HFFc6 (cell line): ENCODE measurements at regions not wholly inside any gene's neighbourhood (a gene's known extent, or its start where the extent isn't known, plus 50 kb on each side); places are given as distances from the start of the nearest gene placed in this dataset.

ENCODE experiments used
- DNase-seq: peaks from one replicate; pipeline ENCODE4 v3.0.0-alpha.2; 2018
- H3K27ac Mint-ChIP-seq: 2 replicates; pipeline ENCODE4 v1.8.0; 2020; ENCODE audit warnings: mild to moderate bottlenecking, mixed read lengths
- H3K27me3 Mint-ChIP-seq: 2 replicates; pipeline ENCODE4 v1.8.0; 2021; ENCODE audit warnings: mild to moderate bottlenecking, moderate library complexity, mixed read lengths; ENCODE audit not compliant: insufficient read depth
- H3K36me3 Mint-ChIP-seq: 2 replicates; pipeline ENCODE4 v1.8.0; 2021; ENCODE audit warnings: low read depth, mixed read lengths
- H3K4me1 Mint-ChIP-seq: 2 replicates; pipeline ENCODE4 v1.8.0; 2020; ENCODE audit warnings: low read depth, mixed read lengths
- H3K4me3 Mint-ChIP-seq: 2 replicates; pipeline ENCODE4 v1.8.0; 2020; ENCODE audit warnings: mild to moderate bottlenecking, moderate library complexity, mixed read lengths
- H3K9me3 Mint-ChIP-seq: 2 replicates; pipeline ENCODE4 v1.8.0; 2020; ENCODE audit warnings: mild to moderate bottlenecking, mixed read lengths
- CTCF ChIP-seq: fragments of 200-600 bp; sonication (generic); IDR thresholded peaks from 2 replicates; pipeline ENCODE4 v1.5.0; 2021; ENCODE audit warnings: antibody characterized with exemption, mild to moderate bottlenecking

DNA sequence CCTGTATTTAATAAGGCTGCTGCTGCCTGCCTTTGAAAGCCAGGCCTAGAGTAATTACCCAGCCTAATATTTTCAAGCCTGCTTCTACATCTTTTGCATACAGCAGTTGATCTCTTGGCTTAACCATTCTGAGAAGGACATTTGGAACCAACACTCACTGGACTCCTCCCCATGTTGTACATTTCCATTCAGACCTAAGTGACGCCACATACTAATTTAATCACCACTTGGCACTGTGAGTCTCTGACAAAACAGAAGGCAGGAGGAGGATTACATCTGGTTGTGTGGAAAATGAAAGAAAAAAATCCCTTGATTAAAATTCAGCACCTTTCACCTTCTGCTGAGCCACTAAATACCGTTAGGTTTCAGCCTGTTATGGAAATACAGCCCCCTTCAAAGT, 102.2 kb upstream of the ARRDC4 start:
- no peak for DNase-seq
- H3K27me3 Mint-ChIP-seq: peaks cover 2% of the 10 kb centered on the region; the same call in 1 of the 2 replicates
- H3K27ac Mint-ChIP-seq: no peak overlapping the region
- H3K4me3 Mint-ChIP-seq: no peak overlapping the region
- TF ChIP-seq CTCF: no peak
- no peaks in the 10 kb centered on the region for H3K36me3 Mint-ChIP-seq
- H3K9me3 Mint-ChIP-seq: peaks cover 10% of the 10 kb centered on the region
- no peaks in the 10 kb centered on the region for H3K4me1 Mint-ChIP-seq

DNA sequence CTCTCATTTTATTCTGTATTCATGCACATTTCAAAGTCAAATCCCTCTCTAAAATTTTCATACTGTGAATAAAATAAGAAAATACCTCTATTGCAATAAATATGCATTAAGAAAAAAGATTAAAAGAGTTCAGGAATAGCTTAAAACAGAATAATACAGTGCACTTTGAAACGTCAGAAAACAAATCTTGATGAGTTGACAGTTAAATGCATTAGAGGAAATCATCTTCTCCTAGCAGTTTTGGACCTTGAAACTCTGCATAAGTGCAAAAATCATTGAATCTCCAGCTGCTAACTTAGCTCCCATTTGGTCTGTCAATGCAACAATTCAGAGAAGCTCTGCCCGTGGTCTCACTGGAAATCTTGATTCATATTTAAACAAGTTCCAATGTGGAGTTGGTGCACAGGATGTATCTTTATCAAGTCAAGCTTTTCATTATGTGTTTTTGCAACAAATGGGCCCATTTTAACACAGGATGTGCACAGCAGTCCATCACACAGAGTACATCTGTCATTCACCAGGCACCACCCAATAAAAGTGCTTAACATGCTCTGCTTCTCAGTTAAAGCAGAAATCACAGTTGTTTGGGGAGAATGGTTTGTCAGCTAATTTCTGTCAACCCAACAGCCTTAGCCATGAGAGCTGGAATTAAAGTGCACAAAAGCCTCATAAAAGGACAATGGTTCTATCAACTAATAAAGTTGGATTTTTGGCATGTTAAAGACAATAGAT, 98.8 kb upstream of the ARRDC4 start:
- TF ChIP-seq CTCF: no peak
- peaks cover 4% of the 10 kb centered on the region for H3K27me3 Mint-ChIP-seq
- H3K36me3 Mint-ChIP-seq: no peaks in the 10 kb centered on the region
- DNase-seq: no peak
- H3K4me1 Mint-ChIP-seq: no peaks in the 10 kb centered on the region
- peaks cover 10% of the 10 kb centered on the region for H3K9me3 Mint-ChIP-seq
- H3K27ac Mint-ChIP-seq: no peak overlapping the region
- H3K4me3 Mint-ChIP-seq: no peak overlapping the region

GRCh38 chr15:97866959-97867358, 93.5 kb upstream of the ARRDC4 start:
- peaks cover 5% of the 10 kb centered on the region for H3K27me3 Mint-ChIP-seq
- H3K4me1 Mint-ChIP-seq: no peaks in the 10 kb centered on the region
- no peak for TF ChIP-seq CTCF
- no peak for DNase-seq
- H3K4me3 Mint-ChIP-seq: no peak overlapping the region
- H3K36me3 Mint-ChIP-seq: no peaks in the 10 kb centered on the region
- H3K27ac Mint-ChIP-seq: no peak overlapping the region
- H3K9me3 Mint-ChIP-seq: peaks cover 6% of the 10 kb centered on the region

- Mint-ChIP-seq H3K4me1 (no peaks in the 10 kb centered on the region), H3K36me3 (no peaks in the 10 kb centered on the region), H3K4me3 (no peak overlapping the region), H3K27me3 (peaks cover 5% of the 10 kb centered on the region), H3K27ac (no peak overlapping the region), H3K9me3 (peaks cover 6% of the 10 kb centered on the region)
- no peak for TF ChIP-seq CTCF
- no peak for DNase-seq
These were observed 92.6 kb upstream of the ARRDC4 start for GRCh38 chr15:97867870-97868269.

DNA sequence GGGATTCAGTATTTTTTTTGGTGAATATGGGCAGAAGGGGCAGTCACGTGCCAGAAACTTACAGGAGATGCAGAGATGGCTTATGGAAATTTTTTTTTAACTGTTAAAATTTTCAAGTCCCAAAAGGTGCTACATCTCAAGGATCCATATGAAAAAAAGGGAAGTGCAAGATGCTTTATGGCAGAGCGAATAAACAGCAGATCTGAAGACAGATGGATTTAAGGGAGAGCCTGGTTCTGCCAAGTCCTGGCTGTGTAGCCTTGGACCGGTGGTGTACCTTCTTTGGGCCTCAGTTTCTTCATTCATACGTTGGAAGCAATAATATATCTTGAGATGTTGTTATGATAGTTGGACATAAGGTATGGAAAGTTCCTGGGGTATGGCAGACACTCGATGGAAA, 91.5 kb upstream of the ARRDC4 start:
- Mint-ChIP-seq H3K27ac (no peak overlapping the region), H3K27me3 (peaks cover 5% of the 10 kb centered on the region)
- TF ChIP-seq CTCF: no peak

GRCh38 chr15:97870771-97871170, 89.7 kb upstream of the ARRDC4 start:
- Mint-ChIP-seq H3K9me3 (peaks cover 6% of the 10 kb centered on the region), H3K4me3 (no peak overlapping the region), H3K36me3 (no peaks in the 10 kb centered on the region), H3K27ac (no peak overlapping the region), H3K27me3 (peaks cover 4% of the 10 kb centered on the region), H3K4me1 (no peaks in the 10 kb centered on the region)
- DNase-seq: no peak
- no peak for TF ChIP-seq CTCF

More for the DNA sequence above, 91.5 kb upstream of the ARRDC4 start:
- no peak for DNase-seq
- Mint-ChIP-seq H3K4me3 (no peak overlapping the region), H3K9me3 (peaks cover 6% of the 10 kb centered on the region), H3K36me3 (no peaks in the 10 kb centered on the region), H3K4me1 (no peaks in the 10 kb centered on the region)
